HEK293 (cell line): ENCODE measurements at regions not wholly inside any gene's neighbourhood (a gene's known extent, or its start where the extent isn't known, plus 50 kb on each side); places are given as distances from the start of the nearest gene placed in this dataset.

Experiments used
- ATF2 ChIP-seq: fragments of 450-650 bp; formaldehyde crosslinking; IDR thresholded peaks from 2 replicates; pipeline ENCODE4 v1.5.1; 2016; ENCODE audit warnings: missing biosample characterization, missing genetic modification characterization, low read depth
- CTCF ChIP-seq: fragments of 450-650 bp; formaldehyde crosslinking; IDR thresholded peaks from 2 replicates; pipeline ENCODE4 v1.5.1; 2016; ENCODE audit warnings: missing biosample characterization, missing genetic modification characterization
- MZF1 ChIP-seq: fragments of 450-650 bp; formaldehyde crosslinking; IDR thresholded peaks from 2 replicates; pipeline ENCODE4 v1.5.1; 2017; ENCODE audit warnings: missing biosample characterization, missing genetic modification characterization, borderline replicate concordance
- REST ChIP-seq: fragments of 450-650 bp; formaldehyde crosslinking; IDR thresholded peaks from 2 replicates; pipeline ENCODE4 v1.5.1; 2016; ENCODE audit warnings: missing biosample characterization, missing genetic modification characterization
- SP7 ChIP-seq: fragments of 450-650 bp; formaldehyde crosslinking; IDR thresholded peaks from 2 replicates; pipeline ENCODE4 v1.5.1; 2016; ENCODE audit warnings: missing biosample characterization, missing genetic modification characterization
- ZFP69B ChIP-seq: fragments of 450-650 bp; formaldehyde crosslinking; IDR thresholded peaks from 2 replicates; pipeline ENCODE4 v1.5.1; 2016; ENCODE audit warnings: missing biosample characterization, missing genetic modification characterization
- ZNF155 ChIP-seq: fragments of 450-650 bp; formaldehyde crosslinking; IDR thresholded peaks from 2 replicates; pipeline ENCODE4 v1.5.1; 2016; ENCODE audit warnings: missing biosample characterization, missing genetic modification characterization
- ZNF335 ChIP-seq: fragments of 450-650 bp; formaldehyde crosslinking; conservative IDR thresholded peaks from 2 replicates; pipeline ENCODE4 v1.5.1; 2016; ENCODE audit warnings: missing biosample characterization, missing genetic modification characterization
- ZNF391 ChIP-seq: fragments of 450-650 bp; formaldehyde crosslinking; IDR thresholded peaks from 2 replicates; pipeline ENCODE4 v1.5.1; 2016; ENCODE audit warnings: low read depth, missing biosample characterization, missing genetic modification characterization, borderline replicate concordance
- ZNF48 ChIP-seq: fragments of 450-650 bp; formaldehyde crosslinking; IDR thresholded peaks from 2 replicates; pipeline ENCODE4 v1.5.1; 2016; ENCODE audit warnings: missing biosample characterization, missing genetic modification characterization
- ZNF580 ChIP-seq: fragments of 450-650 bp; formaldehyde crosslinking; IDR thresholded peaks from 2 replicates; pipeline ENCODE4 v1.5.1; 2016; ENCODE audit warnings: missing biosample characterization, missing genetic modification characterization
- ZNF639 ChIP-seq: fragments of 450-650 bp; formaldehyde crosslinking; IDR thresholded peaks from 2 replicates; pipeline ENCODE4 v1.5.1; 2016; ENCODE audit warnings: missing biosample characterization, missing genetic modification characterization
- ZNF677 ChIP-seq: fragments of 450-650 bp; IDR thresholded peaks from 2 replicates; pipeline ENCODE4 v1.5.0; 2018; ENCODE audit warnings: missing biosample characterization, mild to moderate bottlenecking, missing genetic modification characterization, moderate library complexity
- ZSCAN30 ChIP-seq: fragments of 450-650 bp; IDR thresholded peaks from 2 replicates; pipeline ENCODE4 v1.5.1; 2018; ENCODE audit warnings: missing biosample characterization, mild to moderate bottlenecking, missing genetic modification characterization, moderate library complexity

GRCh38 chr18:71238974-71239624 lies 950.3 kb downstream of the SOCS6 start:
- TF ChIP-seq ZNF335 (tag by site-specific recombination), result no peak
- no peak for TF ChIP-seq CTCF (tag by site-specific recombination)
- no peak for TF ChIP-seq ZFP69B
- TF ChIP-seq ZNF580 (tag by site-specific recombination), result no peak
- TF ChIP-seq ZNF639 (tag by site-specific recombination), result no peak
- TF ChIP-seq SP7 (tag by site-specific recombination), result no peak
- no peak for TF ChIP-seq ZNF677 (tag by site-specific recombination)
- no peak for TF ChIP-seq ZNF155
- TF ChIP-seq ZNF48 (tag by site-specific recombination), result no peak
- no peak for TF ChIP-seq REST
- TF ChIP-seq ZNF391 (tag by site-specific recombination), result no peak
- no peak for TF ChIP-seq MZF1 (tag by site-specific recombination)
- TF ChIP-seq ZSCAN30, result no peak
- no peak for TF ChIP-seq ATF2
